ENCODE measurements at regions not wholly inside any gene's neighbourhood (a gene's known extent, or its start where the extent isn't known, plus 50 kb on each side); places are given as distances from the start of the nearest gene placed in this dataset.

GRCh38 chr14:84988357-84988756, 541.6 kb upstream of the FLRT2 start:
- TF ChIP-seq CTCF (IDR thresholded peaks at IDR 0.05; ENCODE audit: control insufficient read depth, extremely low read depth, insufficient read depth) = no peak

GRCh38 chr14:84991021-84991420, 538.9 kb upstream of the FLRT2 start:
- TF ChIP-seq CTCF (IDR thresholded peaks at IDR 0.05; ENCODE audit: control insufficient read depth, extremely low read depth, insufficient read depth) = no peak
- H3K4me3 ChIP-seq (ENCODE audit: low read depth, low read length) = no peak overlapping the region
- no peak for DNase-seq (ENCODE audit: low read depth)

More at GRCh38 chr14:84988357-84988756, 541.6 kb upstream of the FLRT2 start:
- H3K4me3 ChIP-seq (ENCODE audit: low read depth, low read length) = no peak overlapping the region
- DNase-seq (ENCODE audit: low read depth) = no peak

- TF ChIP-seq CTCF (IDR thresholded peaks at IDR 0.05; ENCODE audit: control insufficient read depth, extremely low read depth, insufficient read depth) = no peak
- DNase-seq (ENCODE audit: low read depth) = no peak
- H3K4me3 ChIP-seq (ENCODE audit: low read depth, low read length) = no peak overlapping the region
Measured at GRCh38 chr14:84998216-84998615, 531.7 kb upstream of the FLRT2 start.

- no peak overlapping the region for H3K4me3 ChIP-seq (ENCODE audit: low read depth, low read length)
- DNase-seq (ENCODE audit: low read depth) = no peak
- TF ChIP-seq CTCF (IDR thresholded peaks at IDR 0.05; ENCODE audit: control insufficient read depth, extremely low read depth, insufficient read depth) = no peak
Measured at GRCh38 chr14:85002846-85003245, 527.1 kb upstream of the FLRT2 start.

- DNase-seq (ENCODE audit: low read depth) = no peak
- no peak for TF ChIP-seq CTCF (IDR thresholded peaks at IDR 0.05; ENCODE audit: control insufficient read depth, extremely low read depth, insufficient read depth)
- no peak overlapping the region for H3K4me3 ChIP-seq (ENCODE audit: low read depth, low read length)
Measured at GRCh38 chr14:85003805-85004204, 526.1 kb upstream of the FLRT2 start.

GRCh38 chr14:85009506-85009905, 520.4 kb upstream of the FLRT2 start:
- TF ChIP-seq CTCF (IDR thresholded peaks at IDR 0.05; ENCODE audit: control insufficient read depth, extremely low read depth, insufficient read depth) = no peak
- no peak overlapping the region for H3K4me3 ChIP-seq (ENCODE audit: low read depth, low read length)
- DNase-seq (ENCODE audit: low read depth) = no peak

GRCh38 chr14:85010186-85010585, 519.8 kb upstream of the FLRT2 start:
- TF ChIP-seq CTCF (IDR thresholded peaks at IDR 0.05; ENCODE audit: control insufficient read depth, extremely low read depth, insufficient read depth) = no peak
- DNase-seq (ENCODE audit: low read depth) = no peak
- H3K4me3 ChIP-seq (ENCODE audit: low read depth, low read length) = no peak overlapping the region

Data from LNCaP clone FGC (cell line).